ENCODE measurements at regions not wholly inside any gene's neighbourhood (a gene's known extent, or its start where the extent isn't known, plus 50 kb on each side); places are given as distances from the start of the nearest gene placed in this dataset.

GRCh38 chr3:72323773-72324172 is 524.5 kb downstream of the SHQ1 start:
- no peak for DNase-seq (ENCODE audit: low spot score)

GRCh38 chr3:72322264-72322976 is 525.8 kb downstream of the SHQ1 start:
- no peak for DNase-seq (ENCODE audit: low spot score)

GRCh38 chr3:72320955-72321303 is 527.3 kb downstream of the SHQ1 start:
- DNase-seq (ENCODE audit: low spot score): no peak

GRCh38 chr3:72320095-72320954 is 527.9 kb downstream of the SHQ1 start:
- DNase-seq (ENCODE audit: low spot score): no peak

- DNase-seq (ENCODE audit: low spot score): no peak
Observed at GRCh38 chr3:72319194-72320094, 528.8 kb downstream of the SHQ1 start.

- no peak for DNase-seq (ENCODE audit: low spot score)
Observed at GRCh38 chr3:72318504-72319193, 529.6 kb downstream of the SHQ1 start.

GRCh38 chr3:72317491-72317890 is 530.8 kb downstream of the SHQ1 start:
- DNase-seq (ENCODE audit: low spot score): no peak

GRCh38 chr3:72316501-72317279 is 531.6 kb downstream of the SHQ1 start:
- DNase-seq (ENCODE audit: low spot score): no peak

GRCh38 chr3:72313308-72313707 is 528.4 kb upstream of the PROK2 start:
- DNase-seq (ENCODE audit: low spot score): no peak

GRCh38 chr3:72312339-72312738 is 527.4 kb upstream of the PROK2 start:
- no peak for DNase-seq (ENCODE audit: low spot score)

- no peak for DNase-seq (ENCODE audit: low spot score)
Observed at GRCh38 chr3:72311425-72311824, 526.5 kb upstream of the PROK2 start.

GRCh38 chr3:72310419-72311380 is 525.8 kb upstream of the PROK2 start:
- no peak for DNase-seq (ENCODE audit: low spot score)

- no peak for DNase-seq (ENCODE audit: low spot score)
Observed at GRCh38 chr3:72309661-72310418, 524.9 kb upstream of the PROK2 start.

GRCh38 chr3:72308641-72309040 is 523.7 kb upstream of the PROK2 start:
- no peak for DNase-seq (ENCODE audit: low spot score)

- DNase-seq (ENCODE audit: low spot score): no peak
Observed at GRCh38 chr3:72307438-72308115, 522.6 kb upstream of the PROK2 start.

- no peak for DNase-seq (ENCODE audit: low spot score)
Observed at GRCh38 chr3:72306800-72307341, 521.9 kb upstream of the PROK2 start.

- DNase-seq (ENCODE audit: low spot score): no peak
Observed at GRCh38 chr3:72303926-72304325, 519.0 kb upstream of the PROK2 start.

- DNase-seq (ENCODE audit: low spot score): no peak
Observed at GRCh38 chr3:72301779-72302178, 516.8 kb upstream of the PROK2 start.

Data from cerebellar cortex (tissue), 1 donor.